Nephron (organoid): ENCODE measurements at regions not wholly inside any gene's neighbourhood (a gene's known extent, or its start where the extent isn't known, plus 50 kb on each side); places are given as distances from the start of the nearest gene placed in this dataset.

Source experiments
- H3K27ac Mint-ChIP-seq, 3 experiments: 2 replicates each; pipeline ENCODE4 v1.8.0; 2020; ENCODE audit warnings: mixed read lengths in 3 of 3, mild to moderate bottlenecking in 2 of 3, moderate library complexity in 1 of 3
- H3K27me3 Mint-ChIP-seq: 2 replicates; pipeline ENCODE4 v1.8.0; 2021; ENCODE audit warnings: low read depth, mild to moderate bottlenecking, moderate library complexity, mixed read lengths
- H3K36me3 Mint-ChIP-seq: 2 replicates; pipeline ENCODE4 v1.8.0; 2020; ENCODE audit warnings: low read depth, mixed read lengths
- H3K4me1 Mint-ChIP-seq: 2 replicates; pipeline ENCODE4 v1.8.0; 2020; ENCODE audit warnings: mixed read lengths
- H3K4me3 Mint-ChIP-seq, 3 experiments: 2 replicates each; pipeline ENCODE4 v1.8.0; 2020; ENCODE audit warnings: mild to moderate bottlenecking in 3 of 3, mixed read lengths in 3 of 3, moderate library complexity in 2 of 3
- H3K9me3 Mint-ChIP-seq: 2 replicates; pipeline ENCODE4 v1.8.0; 2020; ENCODE audit warnings: mixed read lengths
- CTCF ChIP-seq, 3 experiments: fragments of 200-600 bp; sonication (generic); IDR thresholded peaks; one replicate each; pipeline ENCODE4 v1.5.0; 2021; ENCODE audit warnings: antibody characterized with exemption in 3 of 3; ENCODE audit not compliant: unreplicated experiment in 3 of 3

GRCh38 chr1:94591823-94592570, 50.4 kb upstream of the F3 start:
- no peaks in the 10 kb centered on the region for H3K36me3 Mint-ChIP-seq
- peak overlapping the region; percentile 41 to 66 (median 57) for H3K27ac Mint-ChIP-seq
- peaks cover 38% of the 10 kb centered on the region for H3K4me1 Mint-ChIP-seq
- no peaks in the 10 kb centered on the region for H3K9me3 Mint-ChIP-seq
- H3K27me3 Mint-ChIP-seq: peaks cover 5% of the 10 kb centered on the region
- TF ChIP-seq CTCF (IDR thresholded peaks at IDR 0.05; ENCODE audit: unreplicated experiment in 3 of 3): no peak
- no peak overlapping the region for H3K4me3 Mint-ChIP-seq
